Breast epithelium (tissue), 4 donors: ENCODE measurements at regions not wholly inside any gene's neighbourhood (a gene's known extent, or its start where the extent isn't known, plus 50 kb on each side); places are given as distances from the start of the nearest gene placed in this dataset.
"Not testable (repeated sequence)": the region's sequence is repeated elsewhere in the genome, so short reads cannot be mapped to it uniquely, and the experiment has no call there.

Experiments used
- DNase-seq, 2 donors: peaks; one replicate each; pipeline ENCODE4 v3.0.0-alpha.2; 2019; ENCODE audit warnings: low spot score in 2 of 2
- H3K27ac ChIP-seq, 2 donors: fragments of 200-600 bp; sonication (generic) in 1 of 2; one replicate each; pipeline ENCODE4 v1.5.1; 2016 to 2019; ENCODE audit warnings: mild to moderate bottlenecking in 1 of 2
- H3K27me3 ChIP-seq, 2 donors: fragments of 200-600 bp; sonication (generic) in 1 of 2; one replicate each; pipeline versions ENCODE4 v1.5.1 to v1.6.0; 2017 to 2019; ENCODE audit warnings: control low read depth in 1 of 2, mild to moderate bottlenecking in 1 of 2
- H3K36me3 ChIP-seq: fragments of 200-600 bp; one replicate; pipeline ENCODE4 v1.5.1; 2019
- H3K4me1 ChIP-seq, 2 donors: fragments of 200-600 bp; sonication (generic); one replicate each; pipeline ENCODE4 v1.5.1; 2016 to 2019; ENCODE audit warnings: control low read depth in 1 of 2
- H3K4me3 ChIP-seq, 3 donors: fragments of 200-600 bp; sonication (generic); 1 replicate in 2 of 3; 2 replicates in 1 of 3; pipeline ENCODE4 v1.5.1; 2016 to 2019; ENCODE audit warnings: mild to moderate bottlenecking in 3 of 3, moderate library complexity in 2 of 3
- H3K9me3 ChIP-seq, 2 donors: fragments of 200-600 bp; sonication (generic) in 1 of 2; one replicate each; pipeline ENCODE4 v1.5.1; 2016 to 2019; ENCODE audit warnings: control low read depth in 1 of 2
- POLR2A ChIP-seq: fragments of 450-650 bp; IDR thresholded peaks from one replicate; pipeline ENCODE4 v1.6.1; 2016; ENCODE audit warnings: antibody characterized with exemption, mild to moderate bottlenecking, moderate library complexity
- POLR2AphosphoS5 ChIP-seq, 3 donors: sonication (generic); formaldehyde crosslinking; IDR thresholded peaks; one replicate each; pipeline ENCODE4 v1.6.1; 2017; ENCODE audit warnings: antibody characterized with exemption in 3 of 3
- intact Hi-C: fragments of 100-400 bp; cut with DNase I; formaldehyde crosslinking; loops from one replicate; pipeline ENCODE4 v1.15.1; 2023; ENCODE audit warnings: low total_unique reads
- TF ChIP-seq, protein P1 (sequence below), 3 donors: fragments of 450-650 bp; IDR thresholded peaks; one replicate each; pipeline ENCODE4 v1.5.1; 2016 to 2017; ENCODE audit warnings: antibody characterized with exemption in 3 of 3, mild to moderate bottlenecking in 3 of 3, moderate library complexity in 3 of 3

DNA sequence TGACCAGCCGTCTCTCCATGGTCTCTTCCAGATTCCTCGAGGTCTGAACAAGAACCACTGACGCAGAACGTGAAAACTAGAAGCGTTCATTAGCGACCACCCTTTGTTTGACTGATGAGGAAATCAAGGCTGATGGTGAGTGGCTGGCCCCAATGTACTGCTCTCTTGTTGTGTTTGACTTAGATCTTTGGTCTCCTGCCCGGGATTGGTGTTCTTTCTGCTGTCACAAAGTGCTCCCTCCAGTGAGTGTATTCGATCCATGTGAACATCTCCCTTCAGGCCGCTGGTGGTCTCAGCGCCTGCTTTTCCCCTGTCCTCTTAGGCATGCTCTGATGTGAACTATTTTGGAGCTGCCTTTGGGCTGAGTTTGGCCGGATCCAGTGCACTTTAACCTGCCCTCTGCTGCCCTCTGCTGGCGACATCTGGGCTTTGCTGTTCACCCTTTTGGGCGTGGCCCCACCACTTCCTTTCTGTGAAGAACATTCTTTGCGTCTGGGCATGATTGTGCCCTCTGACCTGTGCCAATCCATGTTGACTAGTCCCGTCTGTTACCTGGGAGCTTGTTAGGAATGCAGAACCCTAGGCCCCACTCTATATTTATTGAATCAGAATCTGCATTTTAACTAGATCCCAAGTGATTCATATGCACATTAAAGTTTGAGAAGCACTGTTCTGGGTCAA is 279.1 kb downstream of the TTC6 start:
- Histone ChIP-seq H3K36me3 (no peaks in the 10 kb centered on the region), H3K4me3 (no peak overlapping the region), H3K27me3 (no peaks in the 10 kb centered on the region), H3K27ac (no peak overlapping the region), H3K4me1 (no peaks in the 10 kb centered on the region), H3K9me3 (no peaks in the 10 kb centered on the region)
- no peak for TF ChIP-seq POLR2AphosphoS5 (IDR thresholded peaks at IDR 0.05)
- TF ChIP-seq, protein P1, sequence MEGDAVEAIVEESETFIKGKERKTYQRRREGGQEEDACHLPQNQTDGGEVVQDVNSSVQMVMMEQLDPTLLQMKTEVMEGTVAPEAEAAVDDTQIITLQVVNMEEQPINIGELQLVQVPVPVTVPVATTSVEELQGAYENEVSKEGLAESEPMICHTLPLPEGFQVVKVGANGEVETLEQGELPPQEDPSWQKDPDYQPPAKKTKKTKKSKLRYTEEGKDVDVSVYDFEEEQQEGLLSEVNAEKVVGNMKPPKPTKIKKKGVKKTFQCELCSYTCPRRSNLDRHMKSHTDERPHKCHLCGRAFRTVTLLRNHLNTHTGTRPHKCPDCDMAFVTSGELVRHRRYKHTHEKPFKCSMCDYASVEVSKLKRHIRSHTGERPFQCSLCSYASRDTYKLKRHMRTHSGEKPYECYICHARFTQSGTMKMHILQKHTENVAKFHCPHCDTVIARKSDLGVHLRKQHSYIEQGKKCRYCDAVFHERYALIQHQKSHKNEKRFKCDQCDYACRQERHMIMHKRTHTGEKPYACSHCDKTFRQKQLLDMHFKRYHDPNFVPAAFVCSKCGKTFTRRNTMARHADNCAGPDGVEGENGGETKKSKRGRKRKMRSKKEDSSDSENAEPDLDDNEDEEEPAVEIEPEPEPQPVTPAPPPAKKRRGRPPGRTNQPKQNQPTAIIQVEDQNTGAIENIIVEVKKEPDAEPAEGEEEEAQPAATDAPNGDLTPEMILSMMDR (IDR thresholded peaks at IDR 0.05) = peak; percentile 58 to 88 (median 80)
- intact Hi-C loops = no loop called here
- peak; percentile 53 to 91 for DNase-seq

DNA sequence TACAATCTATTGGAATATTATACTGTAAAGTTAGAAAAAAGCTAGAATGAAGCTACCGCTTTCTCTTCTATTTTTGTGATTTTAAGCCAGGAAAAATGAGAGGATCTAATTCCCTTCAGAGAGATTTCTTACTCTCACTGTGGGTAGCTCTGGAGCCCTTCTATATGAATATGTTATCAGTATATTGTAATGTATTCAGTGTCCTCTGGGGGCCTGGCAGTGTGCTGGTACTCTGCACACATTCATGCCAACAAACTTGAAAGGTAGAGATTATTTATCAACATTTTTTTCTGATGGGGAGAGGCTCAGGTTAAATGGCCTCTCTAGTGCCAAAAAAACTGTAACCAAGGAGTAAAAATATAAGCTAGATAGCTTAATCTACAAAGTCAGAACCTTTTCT is 292.8 kb downstream of the TTC6 start:
- no peaks in the 10 kb centered on the region for H3K36me3 ChIP-seq
- intact Hi-C loops = no loop called here
- TF ChIP-seq, protein P1 (IDR thresholded peaks at IDR 0.05) = no peak
- TF ChIP-seq POLR2A = no peak
- no peak for TF ChIP-seq POLR2AphosphoS5 (IDR thresholded peaks at IDR 0.05)
- no peak overlapping the region for H3K27ac ChIP-seq
- no peaks in the 10 kb centered on the region for H3K9me3 ChIP-seq
- no peaks in the 10 kb centered on the region for H3K4me1 ChIP-seq
- H3K4me3 ChIP-seq = no peak overlapping the region
- no peak for DNase-seq
- no peaks in the 10 kb centered on the region for H3K27me3 ChIP-seq

DNA sequence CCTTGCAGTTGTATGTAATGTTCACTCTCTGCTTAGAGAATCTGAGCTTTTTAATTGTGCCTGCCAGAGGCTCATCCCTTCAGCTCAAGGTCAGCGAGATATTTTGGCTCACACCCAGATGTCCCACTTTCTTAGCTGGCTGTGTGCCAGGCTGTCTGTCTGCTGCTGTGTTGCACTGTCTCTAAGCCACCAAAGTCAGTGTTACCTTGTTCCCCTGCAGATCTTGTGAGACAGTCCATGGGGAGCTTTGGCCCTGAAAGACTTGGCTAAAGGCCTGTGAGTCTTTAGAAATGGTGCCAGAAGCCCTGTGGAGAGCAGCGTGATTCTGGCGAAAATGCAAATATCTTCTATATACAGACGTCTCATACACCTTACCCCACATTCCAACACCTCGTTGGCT is 293.7 kb downstream of the TTC6 start:
- intact Hi-C loops = no loop called here

DNA sequence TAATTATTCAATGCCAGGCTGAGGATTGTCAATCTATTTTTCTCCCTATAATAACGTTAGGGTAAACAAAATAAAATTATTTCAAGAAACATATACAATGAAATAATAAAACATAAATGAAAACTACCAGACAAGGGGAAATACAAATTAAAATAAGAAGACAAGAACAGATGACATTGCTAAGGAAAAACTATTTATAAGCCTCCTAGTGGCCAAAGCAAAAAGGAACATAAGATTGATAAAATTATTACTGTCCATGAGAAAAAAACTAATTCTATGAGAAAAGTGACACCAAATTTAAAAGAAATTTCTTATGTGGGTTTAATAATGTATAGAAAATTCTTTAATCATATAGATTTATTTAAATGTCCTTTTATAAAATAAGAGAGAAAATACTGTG is 294.7 kb downstream of the TTC6 start:
- intact Hi-C loops = no loop called here
- no peaks in the 10 kb centered on the region for H3K36me3 ChIP-seq

More for the DNA sequence above, 293.7 kb downstream of the TTC6 start:
- Histone ChIP-seq H3K4me1 (no peaks in the 10 kb centered on the region), H3K4me3 (no peak overlapping the region), H3K27ac (no peak overlapping the region), H3K9me3 (no peaks in the 10 kb centered on the region), H3K27me3 (no peaks in the 10 kb centered on the region), H3K36me3 (no peaks in the 10 kb centered on the region)
- TF ChIP-seq POLR2AphosphoS5 (IDR thresholded peaks at IDR 0.05) (no peak), POLR2A (no peak)
- TF ChIP-seq, protein P1 (IDR thresholded peaks at IDR 0.05) = no peak
- DNase-seq = no peak

DNA sequence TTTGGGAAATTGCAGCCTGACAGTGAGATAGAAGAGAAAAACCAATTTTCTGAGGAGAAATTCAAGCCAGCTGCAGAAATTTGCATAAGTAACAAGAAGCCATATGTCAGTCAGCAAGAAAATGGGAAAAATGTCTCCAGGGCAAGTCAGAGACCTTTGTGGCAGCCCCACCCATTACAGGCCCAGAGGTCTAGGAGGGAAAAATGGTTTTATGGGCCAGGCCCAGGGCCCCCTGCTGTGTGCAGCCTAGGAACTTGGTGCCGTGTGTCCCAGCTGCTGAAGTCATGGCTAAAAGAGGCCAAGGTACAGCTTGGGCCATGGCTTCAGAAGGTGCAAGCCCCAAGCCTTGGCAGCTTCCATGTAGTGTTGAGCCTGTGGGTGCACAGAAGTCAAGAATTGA is 296.1 kb downstream of the TTC6 start:
- H3K27me3 ChIP-seq, H3K36me3 ChIP-seq, intact Hi-C loops: not testable (repeated sequence)

More for the DNA sequence above, 294.7 kb downstream of the TTC6 start:
- TF ChIP-seq, protein P1 (IDR thresholded peaks at IDR 0.05) = no peak
- TF ChIP-seq POLR2AphosphoS5 (IDR thresholded peaks at IDR 0.05) (no peak), POLR2A (no peak)
- no peak overlapping the region for H3K4me3 ChIP-seq
- no peaks in the 10 kb centered on the region for H3K27me3 ChIP-seq
- H3K9me3 ChIP-seq = no peaks in the 10 kb centered on the region
- no peak for DNase-seq
- H3K27ac ChIP-seq = no peak overlapping the region
- H3K4me1 ChIP-seq = no peaks in the 10 kb centered on the region

DNA sequence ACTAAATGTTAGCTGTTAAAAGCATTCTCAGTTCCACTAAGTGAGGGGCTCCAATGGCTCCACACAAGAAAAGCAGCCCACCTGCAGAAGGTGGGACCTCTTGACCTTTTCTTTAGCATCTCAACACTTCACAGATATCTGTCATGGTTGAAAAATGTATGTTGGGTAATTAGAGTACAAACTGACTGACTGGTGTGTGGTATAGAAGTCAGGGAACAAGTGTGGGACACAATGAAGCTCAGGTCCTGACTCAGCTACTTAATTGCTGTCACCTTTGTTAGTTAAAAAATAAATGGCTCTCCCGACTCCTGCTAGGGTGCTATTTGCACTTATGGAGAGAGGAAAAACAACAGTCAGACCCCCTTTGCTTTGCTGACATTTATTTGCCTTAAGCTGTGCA is 299.0 kb downstream of the TTC6 start:
- intact Hi-C loops = no loop called here
- Histone ChIP-seq H3K4me1 (no peaks in the 10 kb centered on the region), H3K4me3 (no peak overlapping the region), H3K36me3 (no peaks in the 10 kb centered on the region), H3K27ac (no peak overlapping the region), H3K27me3 (no peaks in the 10 kb centered on the region), H3K9me3 (no peaks in the 10 kb centered on the region)
- TF ChIP-seq, protein P1 (IDR thresholded peaks at IDR 0.05) = no peak
- TF ChIP-seq POLR2AphosphoS5 (IDR thresholded peaks at IDR 0.05) = no peak
- no peak for TF ChIP-seq POLR2A
- DNase-seq = no peak

More for the DNA sequence above, 296.1 kb downstream of the TTC6 start:
- not testable (repeated sequence) for H3K4me3 ChIP-seq, DNase-seq, H3K27ac ChIP-seq, H3K9me3 ChIP-seq, H3K4me1 ChIP-seq
